SK-N-SH treated with all-trans-retinoic acid at 6 μM for 48 hours (cell line): ENCODE measurements at regions not wholly inside any gene's neighbourhood (a gene's known extent, or its start where the extent isn't known, plus 50 kb on each side); places are given as distances from the start of the nearest gene placed in this dataset.
A peak's percentile ranks its signal among the peaks of the same experiment; 100 is the strongest.

Experiments used
- ATAC-seq: fragments of 200-7000 bp; cut with Tn5 transposase; 3 replicates; pipeline ENCODE4 v1.9.1; 2020; ENCODE audit warnings: mild to moderate bottlenecking, moderate library complexity
- ARNTL ChIP-seq: fragments of 450-650 bp; formaldehyde crosslinking; IDR thresholded peaks from 2 replicates; pipeline ENCODE4 v1.5.0; 2020; ENCODE audit warnings: low read depth, mild to moderate bottlenecking, moderate library complexity, borderline replicate concordance
- CSDC2 ChIP-seq: fragments of 250-450 bp; sonication (Bioruptor Pico); IDR thresholded peaks from 2 replicates; pipeline ENCODE4 v1.5.0; 2020; ENCODE audit warnings: mild to moderate bottlenecking, moderate library complexity
- GLIS3 ChIP-seq: fragments of 250-450 bp; sonication (Bioruptor Pico); IDR thresholded peaks from 2 replicates; pipeline ENCODE4 v1.5.0; 2020; ENCODE audit warnings: mild to moderate bottlenecking, moderate library complexity
- ISL1 ChIP-seq: fragments of 250-450 bp; sonication (Bioruptor Pico); IDR thresholded peaks from 2 replicates; pipeline ENCODE4 v2.1.2; 2022; ENCODE audit warnings: mild to moderate bottlenecking, moderate library complexity
- OSR1 ChIP-seq: fragments of 250-450 bp; sonication (Bioruptor Pico); IDR thresholded peaks from 2 replicates; pipeline ENCODE4 v1.8.0; 2022; ENCODE audit warnings: moderate library complexity, mild to moderate bottlenecking, inconsistent platforms
- PPARA ChIP-seq: fragments of 250-450 bp; sonication (Bioruptor Pico); IDR thresholded peaks from 2 replicates; pipeline ENCODE4 v1.5.0; 2020; ENCODE audit warnings: mild to moderate bottlenecking, borderline replicate concordance
- RARB ChIP-seq: fragments of 250-450 bp; sonication (Bioruptor Pico); IDR thresholded peaks from 2 replicates; pipeline ENCODE4 v1.8.0; 2021; ENCODE audit warnings: mild to moderate bottlenecking, moderate library complexity
- SNAI2 ChIP-seq: fragments of 250-450 bp; sonication (Bioruptor Pico); IDR thresholded peaks from 2 replicates; pipeline ENCODE4 v1.5.0; 2020; ENCODE audit warnings: mild to moderate bottlenecking, moderate library complexity
- TCF4 ChIP-seq: fragments of 250-450 bp; sonication (Bioruptor Pico); IDR thresholded peaks from 2 replicates; pipeline ENCODE4 v1.8.0; 2021; ENCODE audit warnings: mild to moderate bottlenecking, moderate library complexity, borderline replicate concordance
- TOX ChIP-seq: fragments of 250-450 bp; sonication (Bioruptor Pico); IDR thresholded peaks from 2 replicates; pipeline ENCODE4 v1.8.0; 2021; ENCODE audit warnings: mild to moderate bottlenecking, moderate library complexity, borderline replicate concordance
- ZC3H10 ChIP-seq: fragments of 250-450 bp; sonication (Bioruptor Pico); IDR thresholded peaks from 2 replicates; pipeline ENCODE4 v1.5.1; 2021; ENCODE audit warnings: mild to moderate bottlenecking, moderate library complexity
- ZFP30 ChIP-seq: fragments of 450-650 bp; formaldehyde crosslinking; IDR thresholded peaks from 2 replicates; pipeline ENCODE4 v1.5.0; 2022; ENCODE audit warnings: mild to moderate bottlenecking, moderate library complexity
- ZNF565 ChIP-seq: fragments of 450-650 bp; formaldehyde crosslinking; conservative IDR thresholded peaks from 2 replicates; pipeline ENCODE4 v1.5.0; 2020; ENCODE audit warnings: low read depth, mild to moderate bottlenecking, moderate library complexity
- ZNF70 ChIP-seq: fragments of 450-650 bp; formaldehyde crosslinking; IDR thresholded peaks from 2 replicates; pipeline ENCODE4 v1.5.0; 2020; ENCODE audit warnings: mild to moderate bottlenecking, moderate library complexity
- ZNF8 ChIP-seq: fragments of 450-650 bp; formaldehyde crosslinking; IDR thresholded peaks from 2 replicates; pipeline ENCODE4 v1.5.0; 2020; ENCODE audit warnings: mild to moderate bottlenecking, moderate library complexity
- TF ChIP-seq, protein P1 (sequence below): fragments of 250-450 bp; sonication (Bioruptor Pico); IDR thresholded peaks from 2 replicates; pipeline ENCODE4 v1.5.0; 2020; ENCODE audit warnings: mild to moderate bottlenecking, moderate library complexity
- TF ChIP-seq, protein P2 (sequence below): fragments of 250-450 bp; sonication (Bioruptor Pico); IDR thresholded peaks from 2 replicates; pipeline ENCODE4 v1.5.1; 2020; ENCODE audit warnings: low read depth, mild to moderate bottlenecking, moderate library complexity
- TF ChIP-seq, protein P3 (sequence below): fragments of 250-450 bp; sonication (Bioruptor Pico); IDR thresholded peaks from 2 replicates; pipeline ENCODE4 v1.5.1; 2021; ENCODE audit warnings: mild to moderate bottlenecking, moderate library complexity
- TF ChIP-seq, protein P4 (sequence below): fragments of 250-450 bp; sonication (Bioruptor Pico); IDR thresholded peaks from 2 replicates; pipeline ENCODE4 v1.8.0; 2020; ENCODE audit warnings: mild to moderate bottlenecking, moderate library complexity, borderline replicate concordance
- TF ChIP-seq, protein P5 (sequence below): fragments of 250-450 bp; sonication (Bioruptor Pico); IDR thresholded peaks from 2 replicates; pipeline ENCODE4 v1.8.0; 2021; ENCODE audit warnings: low read depth, mild to moderate bottlenecking, moderate library complexity, borderline replicate concordance

DNA sequence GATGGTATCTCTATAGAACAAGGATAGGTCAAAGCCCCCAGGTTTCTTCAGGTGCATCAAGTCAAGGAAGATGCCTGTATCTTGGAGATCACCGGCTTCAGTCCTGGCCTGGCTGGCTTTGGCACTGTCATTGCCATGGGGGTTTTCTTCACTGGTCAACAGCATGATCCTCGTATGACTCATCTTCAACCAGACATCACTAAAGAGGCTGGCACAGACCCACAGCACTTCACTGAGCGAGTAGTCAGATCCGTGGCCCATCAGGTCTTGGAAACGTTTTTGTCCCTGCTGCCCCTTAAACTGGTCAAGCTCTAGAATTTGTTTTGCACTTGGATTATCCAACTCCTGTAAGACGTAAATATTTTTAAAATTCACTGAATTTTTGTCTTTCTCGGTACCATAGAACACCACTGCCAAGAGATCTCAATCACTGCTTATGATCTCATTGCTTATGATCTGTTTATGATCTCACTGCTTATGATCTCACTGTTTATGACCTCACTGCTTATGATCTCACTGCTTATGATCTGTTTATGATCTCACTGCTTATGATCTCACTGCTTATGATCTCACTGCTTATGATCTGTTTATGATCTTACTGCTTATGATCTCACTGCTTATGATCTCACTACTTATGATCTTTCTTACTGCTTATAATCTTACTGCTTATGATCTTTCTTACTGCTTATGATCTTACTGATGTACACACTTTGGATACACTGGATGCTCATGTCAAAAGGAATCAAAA, 135.2 kb downstream of the CYP26A1 start:
- 0 out of 3 replicates have a peak, but pooled peaks have one; percentile 25 for ATAC-seq

DNA sequence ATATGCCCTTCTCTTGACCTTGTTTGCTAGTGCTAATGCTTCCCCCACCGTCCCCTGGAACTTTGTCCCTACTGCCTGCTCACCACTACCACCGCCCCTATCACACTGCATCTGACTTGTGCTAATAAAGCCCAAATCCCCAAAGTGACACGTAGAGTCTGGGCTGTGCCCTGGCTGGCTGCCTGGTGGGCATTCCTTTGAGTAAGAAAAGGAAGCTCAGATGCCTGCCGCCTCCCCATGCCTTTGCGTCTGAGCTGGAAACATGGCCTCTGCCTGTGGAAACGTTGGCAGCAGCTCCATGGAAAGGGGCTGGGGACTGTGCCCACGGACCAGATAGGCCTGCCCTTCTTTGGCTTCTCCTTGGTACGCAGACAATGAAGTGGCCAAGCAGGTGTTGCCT, 138.3 kb downstream of the CYP26A1 start:
- no peak for ATAC-seq

More for the DNA sequence above, 135.2 kb downstream of the CYP26A1 start:
- TF ChIP-seq, protein P1, sequence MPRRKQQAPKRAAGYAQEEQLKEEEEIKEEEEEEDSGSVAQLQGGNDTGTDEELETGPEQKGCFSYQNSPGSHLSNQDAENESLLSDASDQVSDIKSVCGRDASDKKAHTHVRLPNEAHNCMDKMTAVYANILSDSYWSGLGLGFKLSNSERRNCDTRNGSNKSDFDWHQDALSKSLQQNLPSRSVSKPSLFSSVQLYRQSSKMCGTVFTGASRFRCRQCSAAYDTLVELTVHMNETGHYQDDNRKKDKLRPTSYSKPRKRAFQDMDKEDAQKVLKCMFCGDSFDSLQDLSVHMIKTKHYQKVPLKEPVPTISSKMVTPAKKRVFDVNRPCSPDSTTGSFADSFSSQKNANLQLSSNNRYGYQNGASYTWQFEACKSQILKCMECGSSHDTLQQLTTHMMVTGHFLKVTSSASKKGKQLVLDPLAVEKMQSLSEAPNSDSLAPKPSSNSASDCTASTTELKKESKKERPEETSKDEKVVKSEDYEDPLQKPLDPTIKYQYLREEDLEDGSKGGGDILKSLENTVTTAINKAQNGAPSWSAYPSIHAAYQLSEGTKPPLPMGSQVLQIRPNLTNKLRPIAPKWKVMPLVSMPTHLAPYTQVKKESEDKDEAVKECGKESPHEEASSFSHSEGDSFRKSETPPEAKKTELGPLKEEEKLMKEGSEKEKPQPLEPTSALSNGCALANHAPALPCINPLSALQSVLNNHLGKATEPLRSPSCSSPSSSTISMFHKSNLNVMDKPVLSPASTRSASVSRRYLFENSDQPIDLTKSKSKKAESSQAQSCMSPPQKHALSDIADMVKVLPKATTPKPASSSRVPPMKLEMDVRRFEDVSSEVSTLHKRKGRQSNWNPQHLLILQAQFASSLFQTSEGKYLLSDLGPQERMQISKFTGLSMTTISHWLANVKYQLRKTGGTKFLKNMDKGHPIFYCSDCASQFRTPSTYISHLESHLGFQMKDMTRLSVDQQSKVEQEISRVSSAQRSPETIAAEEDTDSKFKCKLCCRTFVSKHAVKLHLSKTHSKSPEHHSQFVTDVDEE (CRISPR knock-in tag), result no peak
- TF ChIP-seq ARNTL (CRISPR knock-in tag), result no peak
- no peak for TF ChIP-seq ZC3H10
- no peak for TF ChIP-seq ZFP30 (CRISPR knock-in tag)
- TF ChIP-seq, protein P2, sequence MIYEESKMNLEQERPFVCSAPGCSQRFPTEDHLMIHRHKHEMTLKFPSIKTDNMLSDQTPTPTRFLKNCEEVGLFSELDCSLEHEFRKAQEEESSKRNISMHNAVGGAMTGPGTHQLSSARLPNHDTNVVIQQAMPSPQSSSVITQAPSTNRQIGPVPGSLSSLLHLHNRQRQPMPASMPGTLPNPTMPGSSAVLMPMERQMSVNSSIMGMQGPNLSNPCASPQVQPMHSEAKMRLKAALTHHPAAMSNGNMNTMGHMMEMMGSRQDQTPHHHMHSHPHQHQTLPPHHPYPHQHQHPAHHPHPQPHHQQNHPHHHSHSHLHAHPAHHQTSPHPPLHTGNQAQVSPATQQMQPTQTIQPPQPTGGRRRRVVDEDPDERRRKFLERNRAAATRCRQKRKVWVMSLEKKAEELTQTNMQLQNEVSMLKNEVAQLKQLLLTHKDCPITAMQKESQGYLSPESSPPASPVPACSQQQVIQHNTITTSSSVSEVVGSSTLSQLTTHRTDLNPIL (CRISPR knock-in tag), result no peak
- TF ChIP-seq SNAI2 (CRISPR knock-in tag), result no peak
- TF ChIP-seq OSR1, result no peak
- TF ChIP-seq, protein P3, sequence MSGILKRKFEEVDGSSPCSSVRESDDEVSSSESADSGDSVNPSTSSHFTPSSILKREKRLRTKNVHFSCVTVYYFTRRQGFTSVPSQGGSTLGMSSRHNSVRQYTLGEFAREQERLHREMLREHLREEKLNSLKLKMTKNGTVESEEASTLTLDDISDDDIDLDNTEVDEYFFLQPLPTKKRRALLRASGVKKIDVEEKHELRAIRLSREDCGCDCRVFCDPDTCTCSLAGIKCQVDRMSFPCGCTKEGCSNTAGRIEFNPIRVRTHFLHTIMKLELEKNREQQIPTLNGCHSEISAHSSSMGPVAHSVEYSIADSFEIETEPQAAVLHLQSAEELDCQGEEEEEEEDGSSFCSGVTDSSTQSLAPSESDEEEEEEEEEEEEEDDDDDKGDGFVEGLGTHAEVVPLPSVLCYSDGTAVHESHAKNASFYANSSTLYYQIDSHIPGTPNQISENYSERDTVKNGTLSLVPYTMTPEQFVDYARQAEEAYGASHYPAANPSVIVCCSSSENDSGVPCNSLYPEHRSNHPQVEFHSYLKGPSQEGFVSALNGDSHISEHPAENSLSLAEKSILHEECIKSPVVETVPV (CRISPR knock-in tag), result no peak
- no peak for TF ChIP-seq ZNF8
- no peak for TF ChIP-seq RARB (CRISPR knock-in tag)
- no peak for TF ChIP-seq CSDC2
- TF ChIP-seq PPARA (CRISPR knock-in tag), result no peak

More for the DNA sequence above, 138.3 kb downstream of the CYP26A1 start:
- TF ChIP-seq CSDC2 (no peak), ISL1 (no peak), SNAI2 (CRISPR knock-in tag) (no peak), TOX (CRISPR knock-in tag) (no peak), ZNF565 (CRISPR knock-in tag) (no peak), ZFP30 (CRISPR knock-in tag) (no peak), ZNF70 (no peak), TCF4 (CRISPR knock-in tag) (no peak), OSR1 (no peak), GLIS3 (CRISPR knock-in tag) (no peak)
- TF ChIP-seq, protein P3 (CRISPR knock-in tag), result no peak
- TF ChIP-seq, protein P4, sequence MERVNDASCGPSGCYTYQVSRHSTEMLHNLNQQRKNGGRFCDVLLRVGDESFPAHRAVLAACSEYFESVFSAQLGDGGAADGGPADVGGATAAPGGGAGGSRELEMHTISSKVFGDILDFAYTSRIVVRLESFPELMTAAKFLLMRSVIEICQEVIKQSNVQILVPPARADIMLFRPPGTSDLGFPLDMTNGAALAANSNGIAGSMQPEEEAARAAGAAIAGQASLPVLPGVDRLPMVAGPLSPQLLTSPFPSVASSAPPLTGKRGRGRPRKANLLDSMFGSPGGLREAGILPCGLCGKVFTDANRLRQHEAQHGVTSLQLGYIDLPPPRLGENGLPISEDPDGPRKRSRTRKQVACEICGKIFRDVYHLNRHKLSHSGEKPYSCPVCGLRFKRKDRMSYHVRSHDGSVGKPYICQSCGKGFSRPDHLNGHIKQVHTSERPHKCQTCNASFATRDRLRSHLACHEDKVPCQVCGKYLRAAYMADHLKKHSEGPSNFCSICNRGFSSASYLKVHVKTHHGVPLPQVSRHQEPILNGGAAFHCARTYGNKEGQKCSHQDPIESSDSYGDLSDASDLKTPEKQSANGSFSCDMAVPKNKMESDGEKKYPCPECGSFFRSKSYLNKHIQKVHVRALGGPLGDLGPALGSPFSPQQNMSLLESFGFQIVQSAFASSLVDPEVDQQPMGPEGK (CRISPR knock-in tag), result no peak
- TF ChIP-seq, protein P1 (CRISPR knock-in tag), result no peak
- TF ChIP-seq, protein P5, sequence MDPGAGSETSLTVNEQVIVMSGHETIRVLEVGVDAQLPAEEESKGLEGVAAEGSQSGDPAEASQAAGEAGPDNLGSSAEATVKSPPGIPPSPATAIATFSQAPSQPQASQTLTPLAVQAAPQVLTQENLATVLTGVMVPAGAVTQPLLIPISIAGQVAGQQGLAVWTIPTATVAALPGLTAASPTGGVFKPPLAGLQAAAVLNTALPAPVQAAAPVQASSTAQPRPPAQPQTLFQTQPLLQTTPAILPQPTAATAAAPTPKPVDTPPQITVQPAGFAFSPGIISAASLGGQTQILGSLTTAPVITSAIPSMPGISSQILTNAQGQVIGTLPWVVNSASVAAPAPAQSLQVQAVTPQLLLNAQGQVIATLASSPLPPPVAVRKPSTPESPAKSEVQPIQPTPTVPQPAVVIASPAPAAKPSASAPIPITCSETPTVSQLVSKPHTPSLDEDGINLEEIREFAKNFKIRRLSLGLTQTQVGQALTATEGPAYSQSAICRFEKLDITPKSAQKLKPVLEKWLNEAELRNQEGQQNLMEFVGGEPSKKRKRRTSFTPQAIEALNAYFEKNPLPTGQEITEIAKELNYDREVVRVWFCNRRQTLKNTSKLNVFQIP (CRISPR knock-in tag), result no peak
